IMR-90 (cell line): ENCODE measurements at regions not wholly inside any gene's neighbourhood (a gene's known extent, or its start where the extent isn't known, plus 50 kb on each side); places are given as distances from the start of the nearest gene placed in this dataset.
"Not testable (repeated sequence)": the region's sequence is repeated elsewhere in the genome, so short reads cannot be mapped to it uniquely, and the experiment has no call there.

Experiments
- ATAC-seq: fragments of 200-7000 bp; cut with Tn5 transposase; 2 replicates; pipeline ENCODE4 v1.9.1; 2020; ENCODE audit warnings: low read depth, mild to moderate bottlenecking, moderate library complexity
- BruUV-seq: library from RNA; stranded (reverse); fragments of 400-500 nt; replicated peaks from 2 replicates; lab custom pipeline; 2021; lab: Mats Ljungman, UMichigan
- CTCF ChIA-PET: fragments of 300-600 bp; formaldehyde crosslinking; extraction: SDS; loops from one replicate; lab custom pipeline; 2021; ENCODE audit warnings: antibody characterized with exemption; lab: Yijun Ruan, JAX
- POLR2A ChIA-PET: fragments of 300-600 bp; sonication (Branson Sonifier 250); formaldehyde crosslinking; loops from one replicate; lab custom pipeline; 2022; ENCODE audit warnings: antibody characterized with exemption; ENCODE audit not compliant: unreplicated experiment; lab: Charles Lee
- DNase-seq: peaks from one replicate; pipeline ENCODE4 v3.0.0; 2013
- H2AFZ ChIP-seq: replicated peaks from 2 replicates; pipeline ENCODE3; 2013; ENCODE audit warnings: low read length, mild to moderate bottlenecking; ENCODE audit not compliant: poor library complexity
- H2AK5ac ChIP-seq: 2 replicates; pipeline ENCODE4 v1.6.1; 2013; ENCODE audit warnings: low read depth, low read length, inconsistent platforms
- H2AK9ac ChIP-seq: replicated peaks from 2 replicates; pipeline ENCODE3; 2013; ENCODE audit warnings: mild to moderate bottlenecking, low read depth, low read length, moderate library complexity; ENCODE audit not compliant: poor library complexity
- H2BK120ac ChIP-seq: 2 replicates; pipeline ENCODE4 v1.6.1; 2013; ENCODE audit warnings: low read depth, low read length, inconsistent platforms
- H2BK15ac ChIP-seq: 3 replicates; pipeline ENCODE4 v1.6.1; 2013; ENCODE audit warnings: low read depth, low read length, inconsistent platforms
- H2BK20ac ChIP-seq: 2 replicates; pipeline ENCODE4 v1.6.1; 2013; ENCODE audit warnings: low read depth, mild to moderate bottlenecking, inconsistent platforms, low read length, moderate library complexity
- H2BK5ac ChIP-seq: 2 replicates; pipeline ENCODE4 v1.6.1; 2013; ENCODE audit warnings: mild to moderate bottlenecking, low read depth, low read length, inconsistent platforms; ENCODE audit not compliant: poor library complexity, severe bottlenecking
- H3K14ac ChIP-seq: replicated peaks from 2 replicates; pipeline ENCODE4 v1.6.1; 2013; ENCODE audit warnings: low read depth, low read length, inconsistent platforms
- H3K18ac ChIP-seq: 2 replicates; pipeline ENCODE4 v1.6.1; 2013; ENCODE audit warnings: low read depth, low read length, control low read depth
- H3K23ac ChIP-seq: 2 replicates; pipeline ENCODE4 v1.6.1; 2013; ENCODE audit warnings: low read depth, low read length, inconsistent platforms
- H3K27ac ChIP-seq: 2 replicates; pipeline ENCODE4 v1.5.1; 2013; ENCODE audit warnings: mild to moderate bottlenecking, control low read depth, low read length; ENCODE audit not compliant: insufficient read depth
- H3K27me3 ChIP-seq: 2 replicates; pipeline ENCODE4 v1.6.1; 2013; ENCODE audit warnings: low read length; ENCODE audit not compliant: control insufficient read depth, insufficient read depth
- H3K36me3 ChIP-seq: 2 replicates; pipeline ENCODE4 v1.6.1; 2013; ENCODE audit warnings: low read length, mixed read lengths; ENCODE audit not compliant: control insufficient read depth, insufficient read depth
- H3K4ac ChIP-seq: 2 replicates; pipeline ENCODE4 v1.6.1; 2013; ENCODE audit warnings: low read depth, low read length, inconsistent platforms
- H3K4me1 ChIP-seq: 2 replicates; pipeline ENCODE4 v1.6.1; 2013; ENCODE audit warnings: low read length, mixed read lengths; ENCODE audit not compliant: control insufficient read depth, insufficient read depth
- H3K4me2 ChIP-seq: 2 replicates; pipeline ENCODE4 v1.6.1; 2013; ENCODE audit warnings: low read depth, mild to moderate bottlenecking, control low read depth, low read length, moderate library complexity
- H3K4me3 ChIP-seq: 2 replicates; pipeline ENCODE4 v1.5.1; 2013; ENCODE audit warnings: low read depth, mild to moderate bottlenecking, control low read depth, low read length, moderate library complexity; ENCODE audit not compliant: insufficient read depth
- H3K56ac ChIP-seq: 2 replicates; pipeline ENCODE4 v1.6.1; 2013; ENCODE audit warnings: low read length, inconsistent platforms; ENCODE audit not compliant: insufficient read depth; ENCODE audit errors: extremely low read depth
- H3K79me1 ChIP-seq, 2 experiments: 2 replicates each; pipeline ENCODE4 v1.6.1; 2013; ENCODE audit warnings: low read length in 2 of 2, inconsistent platforms in 1 of 2, low read depth in 1 of 2
- H3K9ac ChIP-seq: 2 replicates; pipeline ENCODE4 v1.6.1; 2013; ENCODE audit warnings: low read depth, low read length, control low read depth
- H3K9me1 ChIP-seq: 2 replicates; pipeline ENCODE4 v1.6.1; 2013; ENCODE audit warnings: low read length, inconsistent platforms; ENCODE audit not compliant: insufficient read depth
- H3K9me3 ChIP-seq: 2 replicates; pipeline ENCODE4 v1.6.1; 2013; ENCODE audit warnings: low read length; ENCODE audit not compliant: control insufficient read depth, insufficient read depth
- H4K20me1 ChIP-seq: 2 replicates; pipeline ENCODE4 v1.6.1; 2013; ENCODE audit warnings: low read length, inconsistent platforms; ENCODE audit not compliant: insufficient read depth
- H4K5ac ChIP-seq: 2 replicates; pipeline ENCODE4 v1.6.1; 2013; ENCODE audit warnings: mild to moderate bottlenecking, low read depth, low read length, control low read depth
- H4K8ac ChIP-seq, 2 experiments: 2 replicates each; pipeline ENCODE4 v1.6.1; 2013; ENCODE audit warnings: low read depth in 2 of 2, low read length in 2 of 2, control low read depth in 1 of 2, inconsistent platforms in 1 of 2
- H4K91ac ChIP-seq: 2 replicates; pipeline ENCODE4 v1.6.1; 2013; ENCODE audit warnings: low read depth, low read length, inconsistent platforms; ENCODE audit not compliant: insufficient read depth
- WGBS, 2 experiments: methylation state at CpG; one replicate each; pipeline versions ENCODE4 v1.1.5 to v1.1.7; 2013; ENCODE audit warnings: missing lambda C conversion rate in 2 of 2; ENCODE audit not compliant: insufficient read length in 1 of 2; ENCODE audit errors: extremely low coverage in 2 of 2; 5-methylcytosine and 5-hydroxymethylcytosine counted together
- dilution Hi-C: fragments of 300-500 bp; cut with HindIII; formaldehyde crosslinking; loops from one replicate; pipeline ENCODE4 v1.14.3; 2018; ENCODE audit warnings: low sequenced_read_pairs; ENCODE audit not compliant: unreplicated experiment
- in situ Hi-C: fragments of 300-500 bp; cut with MboI; formaldehyde crosslinking; loops from 3 replicates; pipeline ENCODE4 v1.14.3; 2019; ENCODE audit warnings: low sequenced_read_pairs, inconsistent platforms, mixed read lengths
- intact Hi-C: fragments of 100-400 bp; cut with micrococcal nuclease; formaldehyde crosslinking; loops from 2 replicates; pipeline ENCODE4 v1.10.0; 2022

GRCh38 chr16:35590913-35591312 lies 2131.5 kb downstream of the TP53TG3F start:
- H2BK15ac ChIP-seq, H3K9ac ChIP-seq, DNase-seq, H4K20me1 ChIP-seq, POLR2A ChIA-PET, H3K56ac ChIP-seq, H3K36me3 ChIP-seq, H4K8ac ChIP-seq, intact Hi-C loops, H3K9me1 ChIP-seq, H2BK5ac ChIP-seq, H3K4me1 ChIP-seq, ATAC-seq, H3K4me2 ChIP-seq, H3K18ac ChIP-seq, H3K4ac ChIP-seq, H4K91ac ChIP-seq, H3K4me3 ChIP-seq, BruUV-seq, in situ Hi-C loops, H2BK20ac ChIP-seq, H2BK120ac ChIP-seq, H3K23ac ChIP-seq, dilution Hi-C loops, H3K27ac ChIP-seq, H3K79me1 ChIP-seq, H4K5ac ChIP-seq, H2AK5ac ChIP-seq, H3K14ac ChIP-seq, H2AK9ac ChIP-seq, H2AFZ ChIP-seq, CTCF ChIA-PET, H3K27me3 ChIP-seq, H3K9me3 ChIP-seq: not testable (repeated sequence)
- no CpG with 5 or more reads among the region's 7 CpGs for WGBS, 2 experiments
